Dendritic cell treated with granulocyte-macrophage colony-stimulating factor and Interleukin-4, amounts not matched to agents 40 ng/mL and 50 ng/mL, for 4 days (primary cell): ENCODE measurements at regions not wholly inside any gene's neighbourhood (a gene's known extent, or its start where the extent isn't known, plus 50 kb on each side); places are given as distances from the start of the nearest gene placed in this dataset.

Experiments used
- H3K27ac Mint-ChIP-seq: one replicate; pipeline ENCODE4 v1.8.0; 2022; ENCODE audit warnings: mild to moderate bottlenecking, mixed read lengths
- H3K27me3 Mint-ChIP-seq: one replicate; pipeline ENCODE4 v1.8.0; 2022; ENCODE audit warnings: mild to moderate bottlenecking, mixed read lengths
- H3K36me3 Mint-ChIP-seq: one replicate; pipeline ENCODE4 v1.8.0; 2022; ENCODE audit warnings: low read depth, mixed read lengths
- H3K4me1 Mint-ChIP-seq: one replicate; pipeline ENCODE4 v1.8.0; 2022; ENCODE audit warnings: low read depth, mixed read lengths
- H3K4me3 Mint-ChIP-seq: one replicate; pipeline ENCODE4 v1.8.0; 2022; ENCODE audit warnings: mild to moderate bottlenecking, moderate library complexity, mixed read lengths
- H3K9me3 Mint-ChIP-seq: one replicate; pipeline ENCODE4 v1.8.0; 2022; ENCODE audit warnings: mixed read lengths
- intact Hi-C: fragments of 100-400 bp; cut with micrococcal nuclease; formaldehyde crosslinking; loops from one replicate; pipeline ENCODE4 v1.15.0; 2022

GRCh38 chr18:43703050-43703449 is 425.8 kb upstream of the SYT4 start:
- H3K4me3 Mint-ChIP-seq: no peak overlapping the region
- intact Hi-C loops: no loop called here
- no peak overlapping the region for H3K27ac Mint-ChIP-seq
- no peaks in the 10 kb centered on the region for H3K36me3 Mint-ChIP-seq
- H3K9me3 Mint-ChIP-seq: peaks cover 13% of the 10 kb centered on the region
- no peaks in the 10 kb centered on the region for H3K27me3 Mint-ChIP-seq
- H3K4me1 Mint-ChIP-seq: no peaks in the 10 kb centered on the region

- Mint-ChIP-seq H3K4me3 (no peak overlapping the region), H3K36me3 (no peaks in the 10 kb centered on the region), H3K27me3 (no peaks in the 10 kb centered on the region), H3K4me1 (no peaks in the 10 kb centered on the region), H3K27ac (no peak overlapping the region), H3K9me3 (peaks cover 13% of the 10 kb centered on the region)
- intact Hi-C loops: no loop called here
Observed at GRCh38 chr18:43705850-43706249, 428.6 kb upstream of the SYT4 start.

GRCh38 chr18:43710135-43710534 is 432.8 kb upstream of the SYT4 start:
- no peaks in the 10 kb centered on the region for H3K36me3 Mint-ChIP-seq
- intact Hi-C loops: no loop called here
- peaks cover 13% of the 10 kb centered on the region for H3K9me3 Mint-ChIP-seq
- no peak overlapping the region for H3K4me3 Mint-ChIP-seq
- no peaks in the 10 kb centered on the region for H3K27me3 Mint-ChIP-seq
- no peak overlapping the region for H3K27ac Mint-ChIP-seq
- no peaks in the 10 kb centered on the region for H3K4me1 Mint-ChIP-seq

- intact Hi-C loops: no loop called here
Observed at GRCh38 chr18:43714343-43715010, 437.2 kb upstream of the SYT4 start.

GRCh38 chr18:43719267-43719795 is 442.0 kb upstream of the SYT4 start:
- intact Hi-C loops: no loop called here
- no peaks in the 10 kb centered on the region for H3K4me1 Mint-ChIP-seq
- H3K4me3 Mint-ChIP-seq: no peak overlapping the region
- H3K27ac Mint-ChIP-seq: no peak overlapping the region
- peaks cover 50% of the 10 kb centered on the region for H3K9me3 Mint-ChIP-seq
- no peaks in the 10 kb centered on the region for H3K36me3 Mint-ChIP-seq
- no peaks in the 10 kb centered on the region for H3K27me3 Mint-ChIP-seq

More at GRCh38 chr18:43714343-43715010, 437.2 kb upstream of the SYT4 start:
- H3K9me3 Mint-ChIP-seq: peaks cover 2% of the 10 kb centered on the region
- H3K27ac Mint-ChIP-seq: no peak overlapping the region
- no peaks in the 10 kb centered on the region for H3K4me1 Mint-ChIP-seq
- no peaks in the 10 kb centered on the region for H3K36me3 Mint-ChIP-seq
- no peak overlapping the region for H3K4me3 Mint-ChIP-seq
- H3K27me3 Mint-ChIP-seq: no peaks in the 10 kb centered on the region

- Mint-ChIP-seq H3K36me3 (no peaks in the 10 kb centered on the region), H3K4me3 (no peak overlapping the region), H3K27ac (no peak overlapping the region), H3K27me3 (no peaks in the 10 kb centered on the region), H3K9me3 (peaks cover 53% of the 10 kb centered on the region), H3K4me1 (no peaks in the 10 kb centered on the region)
- intact Hi-C loops: no loop called here
Observed at GRCh38 chr18:43720041-43720440, 442.8 kb upstream of the SYT4 start.

- H3K36me3 Mint-ChIP-seq: no peaks in the 10 kb centered on the region
- H3K9me3 Mint-ChIP-seq: peaks cover 12% of the 10 kb centered on the region
- no peak overlapping the region for H3K27ac Mint-ChIP-seq
- no peaks in the 10 kb centered on the region for H3K27me3 Mint-ChIP-seq
- H3K4me3 Mint-ChIP-seq: no peak overlapping the region
- intact Hi-C loops: no loop called here
- H3K4me1 Mint-ChIP-seq: no peaks in the 10 kb centered on the region
Observed at GRCh38 chr18:43735570-43735969, 458.3 kb upstream of the SYT4 start.

GRCh38 chr18:43744960-43745745 is 467.9 kb upstream of the SYT4 start:
- Mint-ChIP-seq H3K27me3 (no peaks in the 10 kb centered on the region), H3K36me3 (no peaks in the 10 kb centered on the region), H3K4me1 (no peaks in the 10 kb centered on the region), H3K27ac (no peak overlapping the region), H3K4me3 (no peak overlapping the region), H3K9me3 (peaks cover 32% of the 10 kb centered on the region)
- intact Hi-C loops: no loop called here

- Mint-ChIP-seq H3K4me3 (no peak overlapping the region), H3K4me1 (no peaks in the 10 kb centered on the region), H3K36me3 (no peaks in the 10 kb centered on the region), H3K9me3 (peaks cover 9% of the 10 kb centered on the region), H3K27ac (no peak overlapping the region), H3K27me3 (no peaks in the 10 kb centered on the region)
- intact Hi-C loops: no loop called here
Observed at GRCh38 chr18:43751203-43751602, 473.9 kb upstream of the SYT4 start.

- Mint-ChIP-seq H3K9me3 (peaks cover 2% of the 10 kb centered on the region), H3K4me3 (no peak overlapping the region), H3K27ac (no peak overlapping the region), H3K27me3 (no peaks in the 10 kb centered on the region), H3K4me1 (no peaks in the 10 kb centered on the region), H3K36me3 (no peaks in the 10 kb centered on the region)
- intact Hi-C loops: no loop called here
Observed at GRCh38 chr18:43751835-43752234, 474.5 kb upstream of the SYT4 start.

- intact Hi-C loops: no loop called here
- Mint-ChIP-seq H3K4me3 (no peak overlapping the region), H3K4me1 (no peaks in the 10 kb centered on the region), H3K36me3 (no peaks in the 10 kb centered on the region), H3K27ac (no peak overlapping the region), H3K9me3 (no peaks in the 10 kb centered on the region), H3K27me3 (no peaks in the 10 kb centered on the region)
Observed at GRCh38 chr18:43757273-43757672, 480.0 kb upstream of the SYT4 start.

GRCh38 chr18:43758734-43759133 is 481.4 kb upstream of the SYT4 start:
- no peaks in the 10 kb centered on the region for H3K36me3 Mint-ChIP-seq
- H3K27me3 Mint-ChIP-seq: no peaks in the 10 kb centered on the region
- no peaks in the 10 kb centered on the region for H3K9me3 Mint-ChIP-seq
- H3K4me1 Mint-ChIP-seq: no peaks in the 10 kb centered on the region
- H3K4me3 Mint-ChIP-seq: no peak overlapping the region
- no peak overlapping the region for H3K27ac Mint-ChIP-seq
- intact Hi-C loops: no loop called here

- Mint-ChIP-seq H3K36me3 (no peaks in the 10 kb centered on the region), H3K27ac (no peak overlapping the region), H3K9me3 (no peaks in the 10 kb centered on the region), H3K4me3 (no peak overlapping the region), H3K4me1 (no peaks in the 10 kb centered on the region), H3K27me3 (no peaks in the 10 kb centered on the region)
- intact Hi-C loops: no loop called here
Observed at GRCh38 chr18:43760010-43760409, 482.7 kb upstream of the SYT4 start.

GRCh38 chr18:43772907-43773306 is 495.6 kb upstream of the SYT4 start:
- intact Hi-C loops: no loop called here
- peaks cover 21% of the 10 kb centered on the region for H3K9me3 Mint-ChIP-seq
- H3K4me3 Mint-ChIP-seq: no peak overlapping the region
- no peaks in the 10 kb centered on the region for H3K27me3 Mint-ChIP-seq
- H3K36me3 Mint-ChIP-seq: no peaks in the 10 kb centered on the region
- H3K4me1 Mint-ChIP-seq: no peaks in the 10 kb centered on the region
- no peak overlapping the region for H3K27ac Mint-ChIP-seq
